PC-3 (cell line): ENCODE measurements at regions not wholly inside any gene's neighbourhood (a gene's known extent, or its start where the extent isn't known, plus 50 kb on each side); places are given as distances from the start of the nearest gene placed in this dataset.

Source experiments
- ATAC-seq: fragments of 200-7000 bp; cut with Tn5 transposase; 2 replicates; pipeline ENCODE4 v1.9.1; 2020; ENCODE audit warnings: mild to moderate bottlenecking, moderate library complexity
- BruUV-seq: library from RNA; stranded (reverse); fragments of 400-500 nt; replicated peaks from 2 replicates; lab custom pipeline; 2021; lab: Mats Ljungman, UMichigan
- CTCF ChIA-PET: fragments of 300-600 bp; sonication (Branson Sonifier 250); formaldehyde crosslinking; loops from one replicate; lab custom pipeline; 2022; ENCODE audit warnings: antibody characterized with exemption; lab: Charles Lee
- POLR2A ChIA-PET: fragments of 300-600 bp; sonication (Branson Sonifier 250); formaldehyde crosslinking; loops from one replicate; lab custom pipeline; 2022; ENCODE audit warnings: antibody characterized with exemption; ENCODE audit not compliant: unreplicated experiment; lab: Charles Lee
- DNase-seq: peaks from one replicate; pipeline ENCODE4 v3.0.0-alpha.2; 2015
- H2AFZ ChIP-seq: fragments of 300-600 bp; sonication (generic); 2 replicates; pipeline ENCODE4 v1.6.0; 2016; ENCODE audit warnings: antibody characterized with exemption, low read length
- H3F3A ChIP-seq: fragments of 300-600 bp; sonication (generic); one replicate; pipeline ENCODE4 v1.6.0; 2017; ENCODE audit warnings: antibody characterized with exemption, low read length, control low read depth, mild to moderate bottlenecking; ENCODE audit not compliant: unreplicated experiment
- H3K27ac ChIP-seq: fragments of 300-600 bp; sonication (generic); 2 replicates; pipeline ENCODE4 v1.5.1; 2016; ENCODE audit warnings: mild to moderate bottlenecking, low read length
- H3K27me3 ChIP-seq: fragments of 300-600 bp; sonication (generic); 2 replicates; pipeline ENCODE4 v1.6.1; 2016; ENCODE audit warnings: low read length, mixed read lengths
- H3K36me3 ChIP-seq: fragments of 300-600 bp; sonication (generic); 2 replicates; pipeline ENCODE4 v1.6.1; 2016; ENCODE audit warnings: low read depth, mixed run types, low read length, mixed read lengths
- H3K4me1 ChIP-seq: fragments of 300-600 bp; sonication (generic); 2 replicates; pipeline ENCODE4 v1.5.1; 2016; ENCODE audit warnings: low read length; ENCODE audit not compliant: insufficient read depth
- H3K4me2 ChIP-seq: fragments of 300-600 bp; sonication (generic); 2 replicates; pipeline ENCODE4 v1.6.0; 2016; ENCODE audit warnings: low read length
- H3K4me3 ChIP-seq: fragments of 300-600 bp; sonication (generic); 2 replicates; pipeline ENCODE4 v1.5.1; 2016; ENCODE audit warnings: mild to moderate bottlenecking, low read length, mixed read lengths
- H3K79me2 ChIP-seq: fragments of 300-600 bp; sonication (generic); 2 replicates; pipeline ENCODE4 v1.6.1; 2017; ENCODE audit warnings: low read length, mixed read lengths
- H3K9ac ChIP-seq: fragments of 300-600 bp; sonication (generic); 2 replicates; pipeline ENCODE4 v1.6.0; 2016; ENCODE audit warnings: mild to moderate bottlenecking, low read length
- H3K9me2 ChIP-seq: fragments of 300-600 bp; sonication (generic); replicated peaks from 2 replicates; pipeline ENCODE4 v1.6.1; 2016; ENCODE audit warnings: mixed run types, low read length, mixed read lengths
- H3K9me3 ChIP-seq: fragments of 300-600 bp; sonication (generic); 2 replicates; pipeline ENCODE4 v1.6.1; 2016; ENCODE audit warnings: low read length, mixed read lengths
- H4K20me1 ChIP-seq: fragments of 300-600 bp; sonication (generic); 2 replicates; pipeline ENCODE4 v1.6.1; 2016; ENCODE audit warnings: low read length, mixed read lengths
- EZH2 ChIP-seq: fragments of 300-600 bp; sonication (generic); IDR thresholded peaks from one replicate; pipeline ENCODE4 v1.6.1; 2017; ENCODE audit warnings: antibody characterized with exemption, mild to moderate bottlenecking, low read length; ENCODE audit not compliant: unreplicated experiment
- EZH2phosphoT487 ChIP-seq: fragments of 300-600 bp; sonication (generic); IDR thresholded peaks from 2 replicates; pipeline ENCODE4 v1.6.1; 2018; ENCODE audit warnings: mild to moderate bottlenecking, antibody characterized with exemption, low read length, borderline replicate concordance
- intact Hi-C: fragments of 100-400 bp; cut with micrococcal nuclease; formaldehyde crosslinking; loops from 2 replicates; pipeline ENCODE4 v1.9.0; 2023
- TF ChIP-seq, protein P1 (sequence below): fragments of 300-600 bp; sonication (generic); conservative IDR thresholded peaks from 2 replicates; pipeline ENCODE4 v1.5.1; 2017; ENCODE audit warnings: antibody characterized with exemption, low read depth, mild to moderate bottlenecking, low read length

DNA sequence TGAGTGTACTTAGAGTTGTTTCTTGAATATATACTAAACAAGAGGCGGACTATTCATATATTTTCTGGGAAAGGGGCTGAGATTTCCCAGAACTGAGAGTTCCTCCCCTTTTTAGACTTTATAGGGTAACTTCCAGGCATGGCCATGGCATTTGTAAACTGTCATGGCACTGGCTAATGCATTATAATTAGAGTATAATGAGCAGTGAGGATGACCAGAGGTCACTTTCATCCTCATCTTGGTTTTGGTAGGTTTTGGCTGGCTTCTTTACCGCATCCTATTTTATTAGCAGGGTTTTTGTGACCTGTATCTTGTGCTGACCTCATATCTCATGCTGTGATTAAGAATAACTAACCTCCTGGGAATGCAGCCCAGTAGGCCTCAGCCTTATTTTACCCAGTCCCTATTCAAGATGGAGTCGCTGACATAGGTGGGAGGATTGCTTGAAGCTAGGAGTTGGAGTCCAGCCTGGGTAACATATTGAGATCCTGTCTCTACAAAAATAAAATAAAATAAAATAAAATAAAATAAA, 91.4 kb downstream of the MOBP start:
- no peak for DNase-seq
- Histone ChIP-seq H3K79me2 (no peaks in the 10 kb centered on the region), H3K9ac (no peak overlapping the region), H2AFZ (no peak overlapping the region), H3K4me2 (no peak overlapping the region), H3K4me1 (no peaks in the 10 kb centered on the region), H4K20me1 (no peaks in the 10 kb centered on the region), H3K27me3 (peaks cover 19% of the 10 kb centered on the region), H3K4me3 (no peak overlapping the region), H3K9me2 (no peaks in the 10 kb centered on the region), H3K9me3 (no peaks in the 10 kb centered on the region), H3F3A (no peaks in the 10 kb centered on the region), H3K36me3 (no peaks in the 10 kb centered on the region), H3K27ac (no peak overlapping the region)
- no peak for ATAC-seq
- TF ChIP-seq EZH2phosphoT487: no peak
- TF ChIP-seq EZH2: no peak
- TF ChIP-seq, protein P1, sequence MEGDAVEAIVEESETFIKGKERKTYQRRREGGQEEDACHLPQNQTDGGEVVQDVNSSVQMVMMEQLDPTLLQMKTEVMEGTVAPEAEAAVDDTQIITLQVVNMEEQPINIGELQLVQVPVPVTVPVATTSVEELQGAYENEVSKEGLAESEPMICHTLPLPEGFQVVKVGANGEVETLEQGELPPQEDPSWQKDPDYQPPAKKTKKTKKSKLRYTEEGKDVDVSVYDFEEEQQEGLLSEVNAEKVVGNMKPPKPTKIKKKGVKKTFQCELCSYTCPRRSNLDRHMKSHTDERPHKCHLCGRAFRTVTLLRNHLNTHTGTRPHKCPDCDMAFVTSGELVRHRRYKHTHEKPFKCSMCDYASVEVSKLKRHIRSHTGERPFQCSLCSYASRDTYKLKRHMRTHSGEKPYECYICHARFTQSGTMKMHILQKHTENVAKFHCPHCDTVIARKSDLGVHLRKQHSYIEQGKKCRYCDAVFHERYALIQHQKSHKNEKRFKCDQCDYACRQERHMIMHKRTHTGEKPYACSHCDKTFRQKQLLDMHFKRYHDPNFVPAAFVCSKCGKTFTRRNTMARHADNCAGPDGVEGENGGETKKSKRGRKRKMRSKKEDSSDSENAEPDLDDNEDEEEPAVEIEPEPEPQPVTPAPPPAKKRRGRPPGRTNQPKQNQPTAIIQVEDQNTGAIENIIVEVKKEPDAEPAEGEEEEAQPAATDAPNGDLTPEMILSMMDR: no peak
- no TSS peak for BruUV-seq
- POLR2A ChIA-PET: no interaction called here
- intact Hi-C loops: no loop called here
- CTCF ChIA-PET: no interaction called here

DNA sequence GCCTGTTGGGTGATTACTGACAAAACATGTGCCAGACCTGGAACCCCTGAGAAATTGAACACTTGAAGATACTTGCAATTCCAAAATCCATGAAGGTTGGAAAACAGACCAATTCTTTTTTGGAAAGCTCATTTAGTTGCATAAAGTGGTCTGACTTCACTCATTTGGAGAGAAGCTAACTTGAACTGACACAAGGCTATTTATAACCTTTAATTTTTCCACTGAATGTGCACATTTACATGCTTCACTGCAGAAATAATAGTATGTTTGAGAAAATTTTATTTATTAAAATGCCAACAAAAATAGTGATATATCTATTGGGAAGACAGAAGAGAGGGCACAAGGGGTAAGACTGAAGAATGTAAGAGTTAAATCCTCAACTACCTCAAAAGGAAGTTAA, 92.1 kb downstream of the MOBP start:
- Histone ChIP-seq H3K79me2 (no peaks in the 10 kb centered on the region), H3K27ac (no peak overlapping the region), H3K27me3 (peaks cover 25% of the 10 kb centered on the region), H3K9ac (no peak overlapping the region), H3K4me1 (no peaks in the 10 kb centered on the region), H3K4me3 (no peak overlapping the region), H4K20me1 (no peaks in the 10 kb centered on the region), H3K4me2 (no peak overlapping the region), H3K9me2 (no peaks in the 10 kb centered on the region), H3K36me3 (no peaks in the 10 kb centered on the region), H2AFZ (no peak overlapping the region), H3F3A (no peaks in the 10 kb centered on the region), H3K9me3 (no peaks in the 10 kb centered on the region)
- TF ChIP-seq, protein P1: no peak
- TF ChIP-seq EZH2phosphoT487 (no peak), EZH2 (no peak)
- intact Hi-C loops: no loop called here
- ChIA-PET POLR2A (no interaction called here), CTCF (no interaction called here)
- BruUV-seq: no TSS peak
- no peak for DNase-seq
- ATAC-seq: no peak

DNA sequence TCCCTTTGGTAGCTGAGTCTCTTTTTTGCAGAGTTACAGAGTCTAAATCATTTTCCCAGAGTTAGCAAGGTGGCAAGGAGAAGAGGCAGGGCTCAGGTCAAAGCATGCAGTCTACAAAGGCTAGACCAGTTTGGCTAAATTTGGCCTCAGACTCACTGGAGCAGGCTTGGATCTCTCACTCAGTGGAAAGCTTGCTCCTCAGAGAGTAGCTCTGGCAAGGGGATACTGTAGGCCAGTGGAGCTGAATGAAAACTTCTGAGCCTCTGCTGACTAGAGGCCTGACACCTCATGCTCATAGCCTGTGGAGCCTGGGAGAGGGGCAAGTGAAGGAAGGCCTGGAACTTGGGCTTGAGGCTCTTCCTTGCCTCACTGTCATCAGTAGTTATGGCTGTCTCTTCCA, 101.0 kb downstream of the MOBP start:
- Histone ChIP-seq H4K20me1 (no peaks in the 10 kb centered on the region), H3F3A (no peaks in the 10 kb centered on the region), H3K4me3 (no peak overlapping the region), H3K4me2 (no peak overlapping the region), H3K9me2 (no peaks in the 10 kb centered on the region), H3K9me3 (no peaks in the 10 kb centered on the region), H3K36me3 (no peaks in the 10 kb centered on the region), H3K9ac (no peak overlapping the region), H2AFZ (no peak overlapping the region), H3K27me3 (peaks cover 43% of the 10 kb centered on the region), H3K27ac (no peak overlapping the region), H3K4me1 (no peaks in the 10 kb centered on the region), H3K79me2 (no peaks in the 10 kb centered on the region)
- intact Hi-C loops: no loop called here
- DNase-seq: no peak
- no TSS peak for BruUV-seq
- ChIA-PET CTCF (no interaction called here), POLR2A (no interaction called here)
- ATAC-seq: no peak
- no peak for TF ChIP-seq EZH2phosphoT487
- TF ChIP-seq, protein P1: no peak
- no peak for TF ChIP-seq EZH2
